Liver (tissue), 3 donors: ENCODE measurements at regions not wholly inside any gene's neighbourhood (a gene's known extent, or its start where the extent isn't known, plus 50 kb on each side); places are given as distances from the start of the nearest gene placed in this dataset.

Source experiments
- ATF3 ChIP-seq: IDR thresholded peaks from 2 replicates; pipeline ENCODE4 v1.6.1; 2016; ENCODE audit warnings: antibody characterized with exemption
- CTCF ChIP-seq: fragments of 150-350 bp; IDR thresholded peaks from 2 replicates; pipeline ENCODE4 v1.5.1; 2017; ENCODE audit warnings: improper control_type of control experiment, low read depth, low read length; ENCODE audit not compliant: missing input control
- GABPA ChIP-seq, 2 donors: IDR thresholded peaks in 1 of 2; conservative IDR thresholded peaks in 1 of 2; 2 replicates each; pipeline ENCODE4 v1.6.1; 2016; ENCODE audit warnings: antibody characterized with exemption in 2 of 2, mild to moderate bottlenecking in 1 of 2, moderate library complexity in 1 of 2
- HNF4A ChIP-seq, 2 donors: conservative IDR thresholded peaks; 2 replicates each; pipeline ENCODE4 v1.6.1; 2016; ENCODE audit warnings: antibody characterized with exemption in 2 of 2, mild to moderate bottlenecking in 2 of 2
- JUND ChIP-seq, 2 donors: IDR thresholded peaks; 2 replicates each; pipeline ENCODE4 v1.6.1; 2016; ENCODE audit warnings: antibody characterized with exemption in 2 of 2
- MAX ChIP-seq: IDR thresholded peaks from 2 replicates; pipeline ENCODE4 v1.6.1; 2016; ENCODE audit warnings: antibody characterized with exemption
- RAD21 ChIP-seq, 2 donors: IDR thresholded peaks; 2 replicates each; pipeline ENCODE4 v1.6.1; 2016; ENCODE audit warnings: antibody characterized with exemption in 2 of 2, mild to moderate bottlenecking in 2 of 2
- REST ChIP-seq: IDR thresholded peaks from 2 replicates; pipeline ENCODE4 v1.6.1; 2016; ENCODE audit warnings: antibody characterized with exemption, mild to moderate bottlenecking
- RXRA ChIP-seq, 2 donors: IDR thresholded peaks; 2 replicates each; pipeline ENCODE4 v1.6.1; 2017 to 2018; ENCODE audit warnings: antibody characterized with exemption in 2 of 2, mild to moderate bottlenecking in 1 of 2
- SP1 ChIP-seq: IDR thresholded peaks from 2 replicates; pipeline ENCODE4 v1.6.1; 2018; ENCODE audit warnings: antibody characterized with exemption, mild to moderate bottlenecking
- TAF1 ChIP-seq: conservative IDR thresholded peaks from 2 replicates; pipeline ENCODE4 v1.6.1; 2016; ENCODE audit warnings: antibody characterized with exemption, mild to moderate bottlenecking
- YY1 ChIP-seq: IDR thresholded peaks from 2 replicates; pipeline ENCODE4 v1.6.1; 2016; ENCODE audit warnings: antibody characterized with exemption, mild to moderate bottlenecking
- ZBTB33 ChIP-seq: IDR thresholded peaks from 2 replicates; pipeline ENCODE4 v1.6.1; 2016; ENCODE audit warnings: antibody characterized with exemption
- donor health status: healthy.
- donor health status: healthy.

- TF ChIP-seq CTCF (no peak), REST (no peak), GABPA (IDR thresholded peaks at IDR 0.05 in 1 of 2, conservative IDR thresholded peaks at IDR 0.05 in 1 of 2) (no peak), ATF3 (no peak), YY1 (no peak), JUND (IDR thresholded peaks at IDR 0.05) (no peak), MAX (no peak), RAD21 (IDR thresholded peaks at IDR 0.05) (no peak), HNF4A (conservative IDR thresholded peaks at IDR 0.05) (no peak), TAF1 (no peak), ZBTB33 (no peak), RXRA (IDR thresholded peaks at IDR 0.05) (no peak), SP1 (no peak)
Measured at GRCh38 chr4:142955501-142955900, 109.4 kb upstream of the INPP4B start.
